ENCODE measurements at regions not wholly inside any gene's neighbourhood (a gene's known extent, or its start where the extent isn't known, plus 50 kb on each side); places are given as distances from the start of the nearest gene placed in this dataset.

DNA sequence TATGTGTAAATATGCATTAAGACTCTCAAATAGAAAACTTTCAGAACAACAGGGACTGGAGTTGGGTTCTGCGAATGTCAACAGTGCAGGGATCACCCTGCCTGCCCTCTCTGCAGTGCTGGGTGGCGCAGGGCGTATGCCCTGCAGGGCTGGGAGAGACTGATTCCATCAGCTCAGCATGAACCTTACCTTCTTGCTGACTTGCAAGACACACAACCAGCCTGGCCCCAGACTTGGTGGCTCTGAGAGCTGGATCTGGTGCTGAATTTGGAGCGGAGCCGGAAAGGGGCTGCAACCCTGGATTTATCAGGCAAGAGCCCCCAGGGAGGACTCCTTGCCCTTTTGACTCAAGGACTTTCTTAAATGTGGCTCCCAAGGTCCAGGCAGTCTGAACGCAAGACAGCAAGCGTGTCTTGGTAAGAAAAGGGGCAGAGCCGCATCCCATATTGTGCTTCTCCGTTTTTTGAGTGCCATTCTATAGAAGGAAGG lies 376.0 kb upstream of the IRX2 start:
- DNase-seq, result no peak

DNA sequence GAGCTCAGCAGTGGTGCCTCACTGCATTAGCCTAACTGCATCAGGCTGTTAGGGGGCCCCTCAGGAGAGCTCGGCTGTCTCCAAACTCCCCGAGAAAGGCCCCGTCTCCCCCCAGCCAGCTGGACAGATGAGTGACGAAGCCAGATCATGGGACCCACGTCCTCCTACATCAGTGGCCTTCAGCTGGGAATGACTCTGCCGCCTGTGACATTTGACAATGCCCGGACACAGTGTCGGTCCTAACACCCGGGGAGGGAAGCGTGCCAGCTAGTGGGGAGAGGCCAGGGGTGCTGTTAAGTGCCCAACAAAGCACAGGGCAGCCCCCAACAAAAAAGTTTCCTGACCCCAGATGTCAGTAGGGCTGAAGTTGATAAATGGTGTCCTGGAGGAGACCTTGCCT lies 375.2 kb upstream of the IRX2 start:
- DNase-seq, result no peak

DNA sequence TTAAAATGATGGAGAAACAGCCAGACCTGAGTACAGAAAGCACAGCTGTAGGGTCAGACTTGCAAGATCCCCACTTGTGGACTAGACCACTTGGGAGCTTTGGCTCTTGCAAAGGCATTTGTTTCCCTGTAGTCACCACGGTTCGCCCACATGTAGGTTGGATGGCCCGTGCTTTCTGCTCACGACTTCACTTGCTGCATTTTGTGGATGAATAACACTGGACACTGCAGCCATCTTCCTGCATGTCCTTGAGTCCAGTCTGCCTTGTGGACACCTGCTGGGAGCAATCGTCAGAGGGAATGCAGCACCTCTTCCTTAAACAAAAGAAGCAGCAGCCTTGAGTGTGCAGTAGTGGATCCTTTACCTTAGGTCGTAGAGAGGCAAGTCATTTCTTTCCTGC lies 372.9 kb upstream of the IRX2 start:
- DNase-seq, result no peak

DNA sequence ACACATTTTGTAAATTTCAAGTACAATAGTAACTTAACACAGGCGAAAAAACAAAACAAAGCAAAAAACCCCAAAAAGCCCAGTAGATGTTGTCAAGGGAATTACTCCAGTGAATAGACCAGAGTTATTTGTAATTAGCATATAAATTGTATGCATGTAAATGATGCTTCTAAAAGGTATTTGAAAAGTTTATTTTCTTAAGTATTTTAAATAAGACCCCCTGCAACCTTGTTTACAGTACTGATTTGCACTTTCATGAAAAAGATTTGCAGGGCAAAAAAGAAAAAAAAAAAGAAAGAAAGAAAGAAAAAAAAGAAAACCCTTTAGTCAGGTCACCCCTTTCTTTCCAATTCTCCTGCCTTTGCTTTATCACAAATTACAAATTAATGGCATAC lies 372.3 kb upstream of the IRX2 start:
- no peak for DNase-seq

DNA sequence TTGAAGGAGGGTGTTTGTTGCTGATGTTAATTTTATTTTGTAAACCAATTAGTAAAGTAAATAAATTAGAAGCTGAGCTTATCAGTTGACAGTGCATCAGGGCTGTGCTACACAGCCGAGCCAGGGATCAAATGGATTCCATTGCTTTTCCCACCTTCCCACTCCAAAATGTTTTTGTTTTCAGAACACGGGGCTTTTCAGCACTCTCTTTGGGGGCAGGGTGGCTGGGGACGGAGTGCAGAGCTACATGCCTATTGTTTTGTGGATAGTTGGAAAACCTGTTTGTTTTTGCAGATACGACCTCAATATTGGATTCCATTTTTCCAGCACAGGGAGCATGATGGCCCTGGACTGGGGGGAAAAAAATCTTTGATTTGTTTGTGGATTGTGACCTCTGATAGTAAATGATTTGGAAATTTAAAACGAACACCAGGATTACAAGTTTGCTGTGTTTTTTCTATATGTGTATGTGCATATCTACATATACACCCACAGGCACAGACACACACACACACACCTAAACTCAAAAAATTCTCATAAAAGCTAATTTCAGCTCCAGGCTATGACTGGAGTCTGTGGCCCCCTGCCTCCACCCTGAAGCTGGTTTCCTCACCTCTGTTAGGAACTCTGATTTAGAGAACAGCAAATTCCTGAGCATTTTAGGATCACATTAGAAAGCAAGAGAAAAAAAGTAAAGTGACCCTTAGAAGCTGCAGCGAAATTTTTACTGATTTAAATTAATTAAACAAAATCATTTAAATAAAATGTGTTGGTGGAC lies 371.7 kb upstream of the IRX2 start:
- DNase-seq, result no peak

DNA sequence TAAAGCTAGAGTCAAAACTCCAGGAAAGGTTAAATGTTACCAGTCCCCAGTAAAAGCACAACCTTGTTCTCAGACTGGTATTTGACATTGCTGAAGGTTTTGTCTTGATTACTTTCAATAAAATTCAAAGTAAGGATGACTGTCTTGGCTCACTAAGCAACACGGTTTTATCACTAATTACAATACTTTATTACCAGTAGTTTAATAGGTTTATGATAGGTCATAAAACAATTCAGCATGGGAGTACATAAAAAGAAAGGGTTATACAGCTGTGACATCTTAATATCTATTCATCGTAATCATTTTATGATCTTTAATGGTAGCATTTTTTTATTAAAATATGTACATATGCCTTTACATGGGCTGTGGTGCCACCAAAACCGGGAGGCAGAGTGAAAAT lies 370.7 kb upstream of the IRX2 start:
- no peak for DNase-seq

DNA sequence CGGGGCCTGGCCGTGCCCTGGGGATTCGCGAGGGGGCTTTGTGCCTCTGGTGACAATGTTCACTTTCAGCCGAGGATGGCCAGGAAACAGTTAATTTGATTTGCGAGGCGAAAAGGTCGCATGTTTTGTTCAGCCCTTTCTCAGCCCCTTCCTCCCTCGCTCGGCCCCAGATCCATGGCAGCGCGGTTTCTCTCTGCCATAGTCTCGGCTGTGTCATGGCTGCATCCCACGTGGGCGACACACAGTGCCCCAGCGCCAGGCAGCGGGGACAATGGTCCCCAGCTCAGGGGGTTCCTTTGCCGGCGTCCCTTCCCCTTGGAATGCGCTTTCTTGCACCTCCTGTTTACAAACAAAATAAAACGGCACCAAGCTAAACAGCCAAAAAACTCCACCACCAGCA lies 370.3 kb upstream of the IRX2 start:
- DNase-seq, result no peak

DNA sequence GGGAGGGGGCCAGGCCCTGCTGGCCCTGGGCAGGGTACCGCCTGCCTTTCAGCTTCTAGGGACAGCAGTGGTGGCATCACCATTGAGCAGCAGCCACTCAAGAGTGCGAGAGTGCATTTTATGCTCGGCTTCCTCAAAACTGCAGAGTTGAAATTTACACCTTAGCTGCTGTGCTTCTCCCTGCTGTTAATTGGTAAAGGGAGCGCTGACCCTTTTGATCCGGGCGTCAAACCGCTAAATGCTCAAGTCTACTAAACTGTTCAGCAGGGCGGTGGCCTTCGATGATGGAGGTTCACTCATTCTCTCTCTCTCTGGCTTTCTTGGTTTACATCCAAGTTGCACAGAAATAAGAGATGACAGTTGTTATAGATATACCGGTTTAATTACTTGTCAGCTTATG lies 368.6 kb upstream of the IRX2 start:
- no peak for DNase-seq

DNA sequence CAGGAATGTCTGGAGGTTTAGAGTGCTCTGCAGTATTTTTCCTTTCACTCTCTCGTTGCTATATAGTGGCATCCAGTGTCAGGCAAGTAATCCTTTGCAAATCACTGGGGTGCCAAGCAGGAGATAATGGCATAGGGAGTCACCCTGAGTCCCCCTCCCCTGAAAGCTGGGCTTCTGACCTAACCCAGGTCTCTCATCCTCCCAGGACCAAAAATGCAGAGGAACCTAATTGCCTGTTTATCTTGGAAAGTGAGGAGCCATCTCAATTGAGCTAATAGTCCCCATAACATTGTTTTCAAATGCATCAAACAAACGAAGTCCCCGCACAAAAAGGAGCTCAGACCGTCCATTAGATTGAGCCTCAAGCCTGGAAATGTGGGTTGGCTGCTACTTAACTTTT lies 368.0 kb upstream of the IRX2 start:
- DNase-seq, result no peak

DNA sequence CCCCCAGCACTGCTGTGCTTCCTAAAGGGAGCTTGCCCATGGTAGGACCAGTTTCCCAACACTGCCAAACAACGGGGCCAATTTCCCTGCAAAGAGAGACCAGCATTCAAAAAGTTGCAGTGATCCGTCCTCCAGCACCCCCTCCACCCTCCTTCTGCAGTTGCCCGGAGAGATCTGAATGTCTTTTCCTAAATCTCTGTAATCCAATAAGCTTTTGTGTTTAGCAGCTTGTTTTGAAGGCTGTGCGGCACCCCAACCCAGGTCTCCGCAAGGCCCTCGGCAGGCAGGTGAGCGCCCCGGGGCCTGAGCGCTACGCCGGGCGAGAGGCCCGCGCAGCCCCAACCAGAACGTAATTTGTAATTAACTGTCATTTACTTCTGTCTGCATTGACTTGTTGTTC lies 366.9 kb upstream of the IRX2 start:
- no peak for DNase-seq

DNA sequence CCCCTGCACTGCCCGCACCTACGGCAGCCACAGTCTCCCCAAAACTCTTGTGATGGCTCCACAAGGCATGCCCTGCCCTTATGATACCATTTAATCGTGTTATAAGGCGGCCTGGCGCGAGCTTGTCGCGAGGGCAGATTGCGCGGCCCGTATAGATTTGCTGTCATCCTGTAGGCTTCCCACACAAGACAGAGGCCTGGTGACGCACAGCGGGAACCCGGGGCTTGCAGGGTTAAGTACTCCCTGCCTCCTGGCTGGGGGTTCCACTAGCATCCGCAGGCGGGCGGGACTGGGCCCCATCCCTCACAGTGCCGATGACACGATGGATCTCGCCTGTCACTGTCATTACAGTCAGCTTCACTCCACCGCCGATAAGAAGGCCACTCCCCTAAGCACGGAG lies 364.9 kb upstream of the IRX2 start:
- no peak for DNase-seq

DNA sequence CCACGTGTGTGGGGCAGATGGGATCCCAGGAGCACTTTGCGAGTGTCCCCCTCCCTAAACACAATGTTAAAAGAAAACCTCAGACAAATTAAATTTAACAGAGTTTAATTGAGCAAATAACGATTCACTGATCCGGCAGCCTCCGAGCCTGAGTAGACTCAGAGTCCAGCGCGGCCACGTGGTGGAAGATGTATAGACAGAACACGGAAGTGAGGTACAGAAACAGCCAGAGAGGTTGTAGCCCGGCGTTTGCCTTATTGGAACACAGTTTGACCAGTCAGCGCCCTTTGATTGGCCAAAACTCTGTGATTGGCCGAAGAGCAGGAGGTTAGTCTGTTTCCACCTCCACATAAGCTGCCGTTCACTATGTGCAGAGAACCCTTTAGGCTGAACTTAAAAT lies 363.0 kb upstream of the IRX2 start:
- DNase-seq, result no peak

DNA sequence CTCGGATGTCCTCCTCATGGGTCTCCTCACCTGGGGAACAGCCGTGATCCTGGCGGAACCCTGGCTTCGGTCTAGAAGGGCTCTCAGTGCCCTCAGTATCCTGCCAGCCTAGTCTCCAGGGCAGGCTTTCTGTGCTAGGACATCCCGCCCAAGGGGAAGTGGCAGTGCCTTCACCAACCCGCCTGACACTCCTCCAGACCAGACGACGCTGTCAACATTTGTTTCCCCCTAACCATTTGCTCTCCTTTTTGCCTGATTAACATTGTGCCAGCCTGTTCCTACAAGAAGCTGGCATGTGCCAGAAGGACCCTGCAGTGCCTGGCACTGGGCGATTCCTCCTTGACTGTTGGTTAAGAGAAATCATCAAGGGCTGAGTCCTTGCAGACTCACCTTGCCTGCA lies 358.9 kb upstream of the IRX2 start:
- no peak for DNase-seq

DNA sequence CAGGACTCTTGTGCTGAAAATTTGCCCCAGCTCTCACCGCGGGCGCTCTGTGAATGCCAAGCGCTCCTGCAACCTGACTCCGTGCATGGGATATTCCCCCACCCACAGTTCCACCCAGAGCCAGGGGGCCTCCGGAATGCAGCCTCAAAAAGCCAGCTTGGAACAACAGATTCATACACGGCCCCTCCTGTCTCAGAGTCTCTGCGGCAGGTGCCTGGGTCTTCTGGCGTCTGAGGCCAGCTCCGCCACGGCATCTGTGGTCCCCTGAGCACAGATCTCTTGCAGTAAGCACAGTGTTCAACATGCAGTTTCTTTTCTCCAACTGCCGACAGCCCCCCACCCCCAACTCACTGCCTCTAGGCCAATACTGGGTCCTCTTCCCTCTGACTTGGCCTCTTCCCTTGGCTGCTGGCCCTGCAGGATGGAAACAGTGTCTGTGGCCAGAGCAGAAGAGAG lies 355.7 kb upstream of the IRX2 start:
- DNase-seq, result no peak

DNA sequence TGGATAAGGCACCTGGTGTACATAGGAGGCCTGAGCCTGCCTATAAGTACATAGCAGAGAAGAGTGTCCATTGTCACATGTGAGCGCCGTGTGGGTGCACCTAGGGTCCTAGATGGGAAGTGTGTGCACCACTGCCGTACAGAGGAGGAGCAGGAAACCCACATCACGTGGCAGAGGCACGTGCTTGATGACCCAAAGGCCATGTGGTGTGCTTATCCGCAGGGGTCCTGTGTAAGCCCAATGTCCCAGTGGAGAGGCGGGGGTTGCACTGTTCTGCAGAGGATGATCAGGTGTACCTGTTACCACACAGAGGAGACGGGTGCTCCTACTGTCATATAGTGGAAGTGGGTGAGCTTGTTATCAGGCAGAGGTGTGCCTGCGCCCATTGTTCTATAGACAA lies 354.1 kb upstream of the IRX2 start:
- no peak for DNase-seq

DNA sequence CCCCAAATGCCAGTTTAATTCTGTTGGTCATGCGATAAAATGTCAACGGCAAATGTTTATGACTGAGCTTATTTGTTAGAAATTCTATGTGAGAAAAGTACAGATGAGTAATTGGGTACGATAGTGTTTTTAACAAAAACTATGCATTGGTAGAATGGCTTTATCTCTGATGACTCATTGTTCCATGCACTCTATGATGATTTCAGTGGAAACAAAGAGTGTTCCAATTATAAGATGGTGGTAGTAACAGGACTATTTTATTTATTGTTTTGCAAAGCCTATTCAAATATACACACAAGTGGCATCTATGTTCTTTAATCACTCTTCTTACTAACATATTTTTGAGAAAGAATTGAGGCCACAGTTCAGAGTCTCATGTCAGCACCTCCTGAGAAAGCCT lies 353.7 kb upstream of the IRX2 start:
- no peak for DNase-seq

DNA sequence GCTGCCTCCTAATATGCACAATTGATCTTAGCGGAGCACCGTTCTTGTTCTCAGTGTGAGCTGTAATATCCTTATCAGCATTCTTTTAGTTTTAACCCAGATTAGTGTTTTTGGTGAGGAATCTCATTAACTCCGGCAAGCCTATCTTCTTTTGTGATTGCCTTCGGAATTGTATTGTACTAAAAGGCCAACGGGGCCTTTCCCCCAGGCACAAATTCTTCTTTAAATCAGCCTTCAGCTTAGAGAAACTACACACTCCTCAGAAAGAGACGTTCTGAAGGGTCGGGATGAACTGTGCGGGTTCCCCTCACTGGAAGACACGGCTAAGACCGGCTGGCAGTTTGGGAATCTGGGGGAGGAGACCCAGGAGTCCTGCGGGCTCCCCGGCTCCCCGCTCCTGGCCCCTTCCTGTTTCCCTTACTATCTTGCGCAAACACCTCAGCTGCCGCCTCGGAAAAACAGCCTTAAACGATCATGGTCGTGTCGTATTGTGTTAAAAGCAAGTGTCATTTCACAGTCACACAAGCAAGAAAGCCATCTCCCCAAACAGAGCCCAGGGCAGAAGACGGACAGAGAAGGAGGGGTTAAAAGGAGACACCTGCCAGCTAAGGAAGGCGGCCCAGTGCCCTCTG lies 353.1 kb upstream of the IRX2 start:
- DNase-seq, result no peak

DNA sequence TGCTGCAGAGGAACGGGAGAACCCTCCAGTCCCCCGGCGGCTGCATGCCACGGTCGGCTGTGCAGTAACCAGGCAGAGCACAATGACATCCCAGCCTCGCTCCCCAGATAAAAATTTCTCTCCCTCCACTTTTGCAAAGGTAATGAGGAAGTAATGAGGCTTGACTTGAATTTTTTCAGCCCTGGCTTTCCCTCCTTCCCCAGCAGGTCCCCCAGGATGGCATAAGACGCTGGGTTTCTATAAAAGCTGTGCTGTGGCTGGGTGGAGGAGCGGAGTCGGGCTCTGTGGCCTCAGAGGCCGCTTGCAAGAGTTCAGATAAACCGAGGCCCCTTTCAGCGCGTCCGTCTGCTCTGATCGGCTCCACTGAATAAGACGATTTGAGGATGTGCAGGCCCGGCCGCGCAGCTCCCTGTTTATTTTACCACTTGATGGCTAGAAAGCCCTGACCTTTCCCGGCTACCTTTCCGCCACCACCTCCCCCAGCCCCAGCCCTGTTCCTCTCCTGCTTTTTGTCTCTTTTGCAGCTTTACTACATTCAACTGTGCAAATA lies 351.9 kb upstream of the IRX2 start:
- DNase-seq, result no peak

DNA sequence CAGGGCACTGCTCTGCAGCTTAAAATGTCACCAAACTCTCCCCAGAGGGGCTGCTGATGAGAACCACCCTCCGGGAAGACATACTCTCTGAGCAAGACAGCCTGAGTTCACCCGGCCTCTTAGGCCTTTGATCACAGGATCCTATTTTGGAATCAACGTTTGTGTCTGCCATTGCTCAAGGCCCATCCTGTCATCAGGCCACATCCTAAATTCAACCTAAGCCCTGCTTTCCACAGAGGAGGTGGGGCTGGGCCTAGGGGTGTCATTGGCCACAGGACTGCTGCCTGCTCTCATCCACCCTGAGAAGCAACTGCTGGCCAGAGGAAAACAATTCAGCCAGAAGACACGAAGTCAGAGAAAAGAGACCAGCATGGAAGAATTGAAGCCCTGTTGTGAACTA lies 351.1 kb upstream of the IRX2 start:
- DNase-seq, result no peak

DNA sequence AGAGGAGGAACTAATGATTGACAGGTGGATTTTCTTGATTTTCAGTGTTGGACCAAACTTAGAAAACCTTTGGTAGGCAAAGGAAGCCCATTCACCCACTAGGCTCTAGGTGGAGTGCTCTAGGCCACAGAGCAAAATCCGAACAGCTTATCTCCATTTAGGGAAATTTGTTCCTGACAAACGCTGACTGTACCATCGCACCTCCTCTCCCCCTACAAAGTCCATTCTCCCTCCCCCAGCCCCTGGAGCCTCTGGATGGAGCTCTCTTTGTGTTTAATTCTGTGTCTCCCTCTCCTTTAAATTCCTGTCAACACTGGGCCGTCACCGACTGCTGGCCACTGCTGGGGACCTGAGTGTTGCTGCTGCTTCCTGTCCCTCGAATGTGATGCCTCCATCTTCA lies 350.1 kb upstream of the IRX2 start:
- no peak for DNase-seq

DNA sequence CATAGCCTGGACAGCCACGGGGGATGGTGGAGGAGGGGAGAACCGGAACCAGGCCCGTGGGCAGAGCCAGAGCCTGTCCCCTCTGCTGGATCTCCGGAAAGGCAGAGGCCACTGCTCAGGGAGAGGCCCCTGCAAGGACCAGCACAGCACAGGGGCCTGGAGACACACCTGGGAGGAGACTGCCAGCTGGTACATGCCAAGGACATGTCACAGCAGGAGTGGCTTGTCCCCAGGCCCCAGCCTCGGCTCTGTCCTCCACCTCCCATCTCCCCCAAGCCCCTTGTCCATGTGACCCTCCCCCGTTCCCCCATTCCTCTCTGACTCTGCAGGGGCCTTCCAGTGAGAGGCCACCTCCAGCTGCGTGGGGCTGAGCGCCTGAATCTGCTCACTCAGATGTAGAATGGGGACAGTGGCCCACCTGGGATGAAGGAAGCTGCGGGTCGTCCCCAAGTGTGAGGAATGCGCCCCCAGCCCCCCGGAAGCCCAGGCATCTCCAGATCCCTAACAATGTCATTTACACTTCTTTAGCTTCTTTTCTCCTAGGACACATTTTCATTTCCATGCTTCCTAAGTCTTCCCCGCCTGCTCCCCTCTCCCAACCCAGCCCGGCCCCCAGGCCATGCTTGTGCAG lies 349.6 kb upstream of the IRX2 start:
- no peak for DNase-seq

DNA sequence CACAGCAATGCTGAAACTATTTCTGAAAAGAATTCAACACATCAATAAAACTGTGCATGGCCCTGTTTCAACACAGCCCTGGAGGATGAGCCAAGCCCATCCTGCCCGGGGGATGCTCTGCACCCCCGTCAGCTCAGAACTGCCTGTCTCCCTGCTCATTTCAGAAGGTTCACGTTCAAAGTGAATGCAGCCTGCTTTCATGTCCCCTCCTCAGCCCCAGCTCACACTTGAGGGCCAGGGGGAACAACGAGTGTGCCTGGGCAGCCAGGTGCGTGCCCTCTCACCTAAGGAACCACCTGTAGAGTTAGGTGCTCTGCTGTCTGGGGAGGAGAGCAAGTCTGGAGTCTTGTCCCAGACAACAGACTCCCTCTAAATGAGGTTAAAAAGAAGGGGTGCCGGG lies 348.5 kb upstream of the IRX2 start:
- DNase-seq, result no peak

DNA sequence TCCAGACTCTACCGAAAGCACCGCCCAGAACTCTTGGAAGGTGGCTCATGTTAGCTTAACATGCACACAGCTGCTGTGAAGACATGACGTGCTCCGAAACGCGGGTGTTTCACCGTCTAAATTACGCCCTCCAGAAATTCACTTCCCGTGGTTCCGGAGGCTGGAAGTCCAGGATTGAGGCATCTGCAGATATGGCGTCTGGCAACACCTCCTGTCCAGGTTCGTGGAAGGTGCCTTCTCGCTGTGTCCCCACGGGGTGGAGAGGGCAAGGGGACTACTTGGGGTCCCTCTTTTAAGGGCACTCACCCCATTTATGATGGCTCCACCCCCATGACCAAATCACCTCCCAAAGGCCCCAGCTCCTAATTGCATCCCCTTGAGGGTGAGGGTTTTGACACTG lies 348.0 kb upstream of the IRX2 start:
- no peak for DNase-seq

DNA sequence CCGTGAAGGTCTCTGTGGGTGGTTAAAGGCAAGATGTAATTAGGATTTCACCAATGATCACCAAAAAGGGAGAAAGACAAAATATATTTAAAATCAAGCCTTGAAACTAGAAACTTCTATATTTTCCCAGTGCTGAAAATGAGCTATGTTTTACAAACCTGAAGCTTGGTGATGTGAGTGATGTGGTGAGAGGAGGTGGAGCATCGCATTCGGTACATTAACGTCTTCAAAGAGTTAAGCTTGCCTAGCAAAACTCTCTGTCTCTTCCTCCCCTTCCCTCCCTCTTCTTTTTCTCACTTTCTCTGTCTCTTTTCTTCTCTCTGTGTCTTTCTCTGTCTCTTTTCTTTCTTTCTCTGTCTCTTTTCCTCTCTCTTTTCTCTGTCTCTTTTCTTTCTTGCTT lies 347.3 kb upstream of the IRX2 start:
- DNase-seq, result no peak
